Stomach (tissue), 4 donors: ENCODE measurements at regions not wholly inside any gene's neighbourhood (a gene's known extent, or its start where the extent isn't known, plus 50 kb on each side); places are given as distances from the start of the nearest gene placed in this dataset.

Source experiments
- POLR2AphosphoS5 ChIP-seq, 3 donors: sonication (generic); formaldehyde crosslinking; IDR thresholded peaks; one replicate each; pipeline ENCODE4 v1.6.1; 2016; ENCODE audit warnings: antibody characterized with exemption in 3 of 3
- TF ChIP-seq, protein P1 (sequence below), 7 experiments: fragments of 450-650 bp in 4 of 7; fragments of 200-600 bp in 3 of 7; sonication (generic) in 3 of 7; IDR thresholded peaks; one replicate each; pipeline ENCODE4 v1.5.1; 2016 to 2019; ENCODE audit warnings: antibody characterized with exemption in 7 of 7, control low read depth in 2 of 7, mild to moderate bottlenecking in 1 of 7

DNA sequence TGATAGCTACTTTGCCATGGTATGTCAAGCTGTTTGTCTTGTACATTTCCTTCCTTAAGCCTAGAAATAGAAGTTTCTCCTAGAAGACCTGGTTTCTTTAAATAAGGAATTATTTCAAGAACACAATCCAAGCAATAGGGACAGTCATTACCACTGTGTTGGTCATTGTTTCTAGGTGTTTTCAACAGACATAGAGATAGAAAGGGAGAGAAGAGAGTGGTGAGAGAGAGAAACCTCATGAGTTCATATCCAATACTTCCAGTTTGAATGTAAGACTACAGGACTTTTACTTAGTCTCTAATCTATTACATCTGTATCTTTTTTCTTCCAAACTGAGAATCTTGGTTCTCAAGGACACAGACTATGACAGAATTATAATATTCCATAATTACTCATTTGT is 245.9 kb upstream of the STARD13 start:
- TF ChIP-seq, protein P1, sequence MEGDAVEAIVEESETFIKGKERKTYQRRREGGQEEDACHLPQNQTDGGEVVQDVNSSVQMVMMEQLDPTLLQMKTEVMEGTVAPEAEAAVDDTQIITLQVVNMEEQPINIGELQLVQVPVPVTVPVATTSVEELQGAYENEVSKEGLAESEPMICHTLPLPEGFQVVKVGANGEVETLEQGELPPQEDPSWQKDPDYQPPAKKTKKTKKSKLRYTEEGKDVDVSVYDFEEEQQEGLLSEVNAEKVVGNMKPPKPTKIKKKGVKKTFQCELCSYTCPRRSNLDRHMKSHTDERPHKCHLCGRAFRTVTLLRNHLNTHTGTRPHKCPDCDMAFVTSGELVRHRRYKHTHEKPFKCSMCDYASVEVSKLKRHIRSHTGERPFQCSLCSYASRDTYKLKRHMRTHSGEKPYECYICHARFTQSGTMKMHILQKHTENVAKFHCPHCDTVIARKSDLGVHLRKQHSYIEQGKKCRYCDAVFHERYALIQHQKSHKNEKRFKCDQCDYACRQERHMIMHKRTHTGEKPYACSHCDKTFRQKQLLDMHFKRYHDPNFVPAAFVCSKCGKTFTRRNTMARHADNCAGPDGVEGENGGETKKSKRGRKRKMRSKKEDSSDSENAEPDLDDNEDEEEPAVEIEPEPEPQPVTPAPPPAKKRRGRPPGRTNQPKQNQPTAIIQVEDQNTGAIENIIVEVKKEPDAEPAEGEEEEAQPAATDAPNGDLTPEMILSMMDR (IDR thresholded peaks at IDR 0.05): no peak
- no peak for TF ChIP-seq POLR2AphosphoS5 (IDR thresholded peaks at IDR 0.05)
